ENCODE measurements at regions not wholly inside any gene's neighbourhood (a gene's known extent, or its start where the extent isn't known, plus 50 kb on each side); places are given as distances from the start of the nearest gene placed in this dataset.

GRCh38 chrX:117607561-117607960 lies 509.0 kb downstream of the KLHL13 start:
- TF ChIP-seq CTCF (IDR thresholded peaks at IDR 0.05), result no peak
- TF ChIP-seq POLR2A (IDR thresholded peaks at IDR 0.05), result no peak

Measured in ovary (tissue), 3 donors.